ENCODE measurements at regions not wholly inside any gene's neighbourhood (a gene's known extent, or its start where the extent isn't known, plus 50 kb on each side); places are given as distances from the start of the nearest gene placed in this dataset.

DNA sequence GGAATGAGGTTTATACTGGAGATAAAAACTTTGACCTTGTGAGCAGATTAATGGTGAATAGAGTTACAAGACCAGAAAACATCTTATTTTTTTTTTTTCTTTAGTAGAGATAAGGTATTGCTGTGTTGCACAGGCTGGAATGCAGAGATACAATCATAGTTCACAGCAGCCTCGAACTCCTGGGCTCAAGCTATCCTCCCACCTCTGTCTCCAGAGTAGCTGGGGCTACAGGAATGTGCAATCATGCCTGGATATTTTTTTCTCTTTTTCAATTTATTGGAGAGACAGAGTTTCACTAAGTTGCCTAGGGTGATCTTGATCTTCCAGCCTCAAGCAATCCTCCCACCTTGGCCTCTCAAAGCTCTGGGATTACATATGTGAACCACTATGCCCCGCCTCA, 2139.1 kb downstream of the PCDH9 start (continued):
- TF ChIP-seq, protein P1, sequence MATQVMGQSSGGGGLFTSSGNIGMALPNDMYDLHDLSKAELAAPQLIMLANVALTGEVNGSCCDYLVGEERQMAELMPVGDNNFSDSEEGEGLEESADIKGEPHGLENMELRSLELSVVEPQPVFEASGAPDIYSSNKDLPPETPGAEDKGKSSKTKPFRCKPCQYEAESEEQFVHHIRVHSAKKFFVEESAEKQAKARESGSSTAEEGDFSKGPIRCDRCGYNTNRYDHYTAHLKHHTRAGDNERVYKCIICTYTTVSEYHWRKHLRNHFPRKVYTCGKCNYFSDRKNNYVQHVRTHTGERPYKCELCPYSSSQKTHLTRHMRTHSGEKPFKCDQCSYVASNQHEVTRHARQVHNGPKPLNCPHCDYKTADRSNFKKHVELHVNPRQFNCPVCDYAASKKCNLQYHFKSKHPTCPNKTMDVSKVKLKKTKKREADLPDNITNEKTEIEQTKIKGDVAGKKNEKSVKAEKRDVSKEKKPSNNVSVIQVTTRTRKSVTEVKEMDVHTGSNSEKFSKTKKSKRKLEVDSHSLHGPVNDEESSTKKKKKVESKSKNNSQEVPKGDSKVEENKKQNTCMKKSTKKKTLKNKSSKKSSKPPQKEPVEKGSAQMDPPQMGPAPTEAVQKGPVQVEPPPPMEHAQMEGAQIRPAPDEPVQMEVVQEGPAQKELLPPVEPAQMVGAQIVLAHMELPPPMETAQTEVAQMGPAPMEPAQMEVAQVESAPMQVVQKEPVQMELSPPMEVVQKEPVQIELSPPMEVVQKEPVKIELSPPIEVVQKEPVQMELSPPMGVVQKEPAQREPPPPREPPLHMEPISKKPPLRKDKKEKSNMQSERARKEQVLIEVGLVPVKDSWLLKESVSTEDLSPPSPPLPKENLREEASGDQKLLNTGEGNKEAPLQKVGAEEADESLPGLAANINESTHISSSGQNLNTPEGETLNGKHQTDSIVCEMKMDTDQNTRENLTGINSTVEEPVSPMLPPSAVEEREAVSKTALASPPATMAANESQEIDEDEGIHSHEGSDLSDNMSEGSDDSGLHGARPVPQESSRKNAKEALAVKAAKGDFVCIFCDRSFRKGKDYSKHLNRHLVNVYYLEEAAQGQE (IDR thresholded peaks at IDR 0.05; ENCODE audit: unreplicated experiment): no peak
- TF ChIP-seq ZNF331 (CRISPR knock-in tag; IDR thresholded peaks at IDR 0.05; ENCODE audit: low read depth): no peak
- TF ChIP-seq CREB1 (CRISPR knock-in tag; IDR thresholded peaks at IDR 0.05; ENCODE audit: low read depth): no peak

DNA sequence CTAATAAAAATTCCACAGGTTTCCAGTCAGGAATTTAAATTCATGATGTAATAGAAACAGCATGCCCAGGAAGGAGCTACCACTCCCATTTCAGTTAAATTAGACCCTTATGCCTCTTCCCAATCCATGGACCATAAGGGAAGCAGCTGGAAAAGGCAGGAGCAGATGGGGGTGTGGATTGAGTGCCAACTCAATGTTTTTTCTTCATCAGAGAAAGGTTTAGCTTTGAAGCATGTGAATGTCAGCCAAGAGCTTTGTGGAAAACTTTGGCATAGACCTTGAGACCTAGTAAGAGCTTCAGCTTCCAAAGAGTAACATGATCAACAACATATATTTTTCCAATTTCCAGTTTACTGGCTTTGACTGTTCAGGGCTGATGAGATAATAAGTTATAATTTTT, 2139.9 kb downstream of the PCDH9 start:
- no peaks in the 10 kb centered on the region for H3K36me3 ChIP-seq (ENCODE audit: insufficient read depth)
- Mint-ChIP-seq H3K27ac (no peak overlapping the region), H3K9me3 (no peaks in the 10 kb centered on the region), H3K4me3 (no peak overlapping the region), H3K4me1 (no peaks in the 10 kb centered on the region), H3K36me3 (ENCODE audit: low read depth) (no peaks in the 10 kb centered on the region), H3K27me3 (ENCODE audit: insufficient read depth, low read depth, poor library complexity) (no peaks in the 10 kb centered on the region)
- DNase-seq (ENCODE audit: low spot score) (no peak), ATAC-seq (no peak)
- H3K4me1 ChIP-seq (ENCODE audit: insufficient read depth): no peaks in the 10 kb centered on the region
- H3K4me2 ChIP-seq: no peak overlapping the region
- no peaks in the 10 kb centered on the region for H4K20me1 ChIP-seq (replicated peaks; ENCODE audit: insufficient read depth)
- no peaks in the 10 kb centered on the region for H3K9me2 ChIP-seq (ENCODE audit: insufficient read depth)
- H3K27ac ChIP-seq (ENCODE audit: low read depth): no peak overlapping the region
- no peaks in the 10 kb centered on the region for H3K27me3 ChIP-seq (ENCODE audit: insufficient read depth)
- H3K79me2 ChIP-seq (replicated peaks; ENCODE audit: insufficient read depth): no peaks in the 10 kb centered on the region
- H3K4me3 ChIP-seq: no peak overlapping the region
- H2AFZ ChIP-seq: no peak overlapping the region
- TF ChIP-seq POLR2AphosphoS5 (IDR thresholded peaks at IDR 0.05; ENCODE audit: low read depth) (no peak), ZNF114 (CRISPR knock-in tag; IDR thresholded peaks at IDR 0.05) (no peak), EZH2phosphoT487 (IDR thresholded peaks at IDR 0.05; ENCODE audit: unreplicated experiment) (no peak), EZH2 (IDR thresholded peaks at IDR 0.05; ENCODE audit: low read depth, unreplicated experiment) (no peak), CREB1 (CRISPR knock-in tag; IDR thresholded peaks at IDR 0.05; ENCODE audit: low read depth) (no peak), NANOG (IDR thresholded peaks at IDR 0.05; ENCODE audit: borderline replicate concordance) (no peak), ZNF331 (CRISPR knock-in tag; IDR thresholded peaks at IDR 0.05; ENCODE audit: low read depth) (no peak), JUNB (IDR thresholded peaks at IDR 0.05; ENCODE audit: unreplicated experiment) (no peak)
- TF ChIP-seq, protein P2, sequence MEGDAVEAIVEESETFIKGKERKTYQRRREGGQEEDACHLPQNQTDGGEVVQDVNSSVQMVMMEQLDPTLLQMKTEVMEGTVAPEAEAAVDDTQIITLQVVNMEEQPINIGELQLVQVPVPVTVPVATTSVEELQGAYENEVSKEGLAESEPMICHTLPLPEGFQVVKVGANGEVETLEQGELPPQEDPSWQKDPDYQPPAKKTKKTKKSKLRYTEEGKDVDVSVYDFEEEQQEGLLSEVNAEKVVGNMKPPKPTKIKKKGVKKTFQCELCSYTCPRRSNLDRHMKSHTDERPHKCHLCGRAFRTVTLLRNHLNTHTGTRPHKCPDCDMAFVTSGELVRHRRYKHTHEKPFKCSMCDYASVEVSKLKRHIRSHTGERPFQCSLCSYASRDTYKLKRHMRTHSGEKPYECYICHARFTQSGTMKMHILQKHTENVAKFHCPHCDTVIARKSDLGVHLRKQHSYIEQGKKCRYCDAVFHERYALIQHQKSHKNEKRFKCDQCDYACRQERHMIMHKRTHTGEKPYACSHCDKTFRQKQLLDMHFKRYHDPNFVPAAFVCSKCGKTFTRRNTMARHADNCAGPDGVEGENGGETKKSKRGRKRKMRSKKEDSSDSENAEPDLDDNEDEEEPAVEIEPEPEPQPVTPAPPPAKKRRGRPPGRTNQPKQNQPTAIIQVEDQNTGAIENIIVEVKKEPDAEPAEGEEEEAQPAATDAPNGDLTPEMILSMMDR (conservative IDR thresholded peaks at IDR 0.05; ENCODE audit: low read depth in 2 of 2): no peak
- TF ChIP-seq, protein P3, sequence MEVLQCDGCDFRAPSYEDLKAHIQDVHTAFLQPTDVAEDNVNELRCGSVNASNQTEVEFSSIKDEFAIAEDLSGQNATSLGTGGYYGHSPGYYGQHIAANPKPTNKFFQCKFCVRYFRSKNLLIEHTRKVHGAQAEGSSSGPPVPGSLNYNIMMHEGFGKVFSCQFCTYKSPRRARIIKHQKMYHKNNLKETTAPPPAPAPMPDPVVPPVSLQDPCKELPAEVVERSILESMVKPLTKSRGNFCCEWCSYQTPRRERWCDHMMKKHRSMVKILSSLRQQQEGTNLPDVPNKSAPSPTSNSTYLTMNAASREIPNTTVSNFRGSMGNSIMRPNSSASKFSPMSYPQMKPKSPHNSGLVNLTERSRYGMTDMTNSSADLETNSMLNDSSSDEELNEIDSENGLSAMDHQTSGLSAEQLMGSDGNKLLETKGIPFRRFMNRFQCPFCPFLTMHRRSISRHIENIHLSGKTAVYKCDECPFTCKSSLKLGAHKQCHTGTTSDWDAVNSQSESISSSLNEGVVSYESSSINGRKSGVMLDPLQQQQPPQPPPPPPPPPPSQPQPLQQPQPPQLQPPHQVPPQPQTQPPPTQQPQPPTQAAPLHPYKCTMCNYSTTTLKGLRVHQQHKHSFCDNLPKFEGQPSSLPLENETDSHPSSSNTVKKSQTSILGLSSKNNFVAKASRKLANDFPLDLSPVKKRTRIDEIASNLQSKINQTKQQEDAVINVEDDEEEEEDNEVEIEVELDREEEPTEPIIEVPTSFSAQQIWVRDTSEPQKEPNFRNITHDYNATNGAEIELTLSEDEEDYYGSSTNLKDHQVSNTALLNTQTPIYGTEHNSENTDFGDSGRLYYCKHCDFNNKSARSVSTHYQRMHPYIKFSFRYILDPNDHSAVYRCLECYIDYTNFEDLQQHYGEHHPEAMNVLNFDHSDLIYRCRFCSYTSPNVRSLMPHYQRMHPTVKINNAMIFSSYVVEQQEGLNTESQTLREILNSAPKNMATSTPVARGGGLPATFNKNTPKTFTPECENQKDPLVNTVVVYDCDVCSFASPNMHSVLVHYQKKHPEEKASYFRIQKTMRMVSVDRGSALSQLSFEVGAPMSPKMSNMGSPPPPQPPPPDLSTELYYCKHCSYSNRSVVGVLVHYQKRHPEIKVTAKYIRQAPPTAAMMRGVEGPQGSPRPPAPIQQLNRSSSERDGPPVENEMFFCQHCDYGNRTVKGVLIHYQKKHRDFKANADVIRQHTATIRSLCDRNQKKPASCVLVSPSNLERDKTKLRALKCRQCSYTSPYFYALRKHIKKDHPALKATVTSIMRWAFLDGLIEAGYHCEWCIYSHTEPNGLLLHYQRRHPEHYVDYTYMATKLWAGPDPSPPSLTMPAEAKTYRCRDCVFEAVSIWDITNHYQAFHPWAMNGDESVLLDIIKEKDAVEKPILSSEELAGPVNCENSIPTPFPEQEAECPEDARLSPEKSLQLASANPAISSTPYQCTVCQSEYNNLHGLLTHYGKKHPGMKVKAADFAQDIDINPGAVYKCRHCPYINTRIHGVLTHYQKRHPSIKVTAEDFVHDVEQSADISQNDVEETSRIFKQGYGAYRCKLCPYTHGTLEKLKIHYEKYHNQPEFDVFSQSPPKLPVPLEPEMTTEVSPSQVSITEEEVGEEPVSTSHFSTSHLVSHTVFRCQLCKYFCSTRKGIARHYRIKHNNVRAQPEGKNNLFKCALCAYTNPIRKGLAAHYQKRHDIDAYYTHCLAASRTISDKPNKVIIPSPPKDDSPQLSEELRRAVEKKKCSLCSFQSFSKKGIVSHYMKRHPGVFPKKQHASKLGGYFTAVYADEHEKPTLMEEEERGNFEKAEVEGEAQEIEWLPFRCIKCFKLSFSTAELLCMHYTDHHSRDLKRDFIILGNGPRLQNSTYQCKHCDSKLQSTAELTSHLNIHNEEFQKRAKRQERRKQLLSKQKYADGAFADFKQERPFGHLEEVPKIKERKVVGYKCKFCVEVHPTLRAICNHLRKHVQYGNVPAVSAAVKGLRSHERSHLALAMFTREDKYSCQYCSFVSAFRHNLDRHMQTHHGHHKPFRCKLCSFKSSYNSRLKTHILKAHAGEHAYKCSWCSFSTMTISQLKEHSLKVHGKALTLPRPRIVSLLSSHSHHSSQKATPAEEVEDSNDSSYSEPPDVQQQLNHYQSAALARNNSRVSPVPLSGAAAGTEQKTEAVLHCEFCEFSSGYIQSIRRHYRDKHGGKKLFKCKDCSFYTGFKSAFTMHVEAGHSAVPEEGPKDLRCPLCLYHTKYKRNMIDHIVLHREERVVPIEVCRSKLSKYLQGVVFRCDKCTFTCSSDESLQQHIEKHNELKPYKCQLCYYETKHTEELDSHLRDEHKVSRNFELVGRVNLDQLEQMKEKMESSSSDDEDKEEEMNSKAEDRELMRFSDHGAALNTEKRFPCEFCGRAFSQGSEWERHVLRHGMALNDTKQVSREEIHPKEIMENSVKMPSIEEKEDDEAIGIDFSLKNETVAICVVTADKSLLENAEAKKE (CRISPR knock-in tag; IDR thresholded peaks at IDR 0.05): no peak
- TF ChIP-seq, protein P4, sequence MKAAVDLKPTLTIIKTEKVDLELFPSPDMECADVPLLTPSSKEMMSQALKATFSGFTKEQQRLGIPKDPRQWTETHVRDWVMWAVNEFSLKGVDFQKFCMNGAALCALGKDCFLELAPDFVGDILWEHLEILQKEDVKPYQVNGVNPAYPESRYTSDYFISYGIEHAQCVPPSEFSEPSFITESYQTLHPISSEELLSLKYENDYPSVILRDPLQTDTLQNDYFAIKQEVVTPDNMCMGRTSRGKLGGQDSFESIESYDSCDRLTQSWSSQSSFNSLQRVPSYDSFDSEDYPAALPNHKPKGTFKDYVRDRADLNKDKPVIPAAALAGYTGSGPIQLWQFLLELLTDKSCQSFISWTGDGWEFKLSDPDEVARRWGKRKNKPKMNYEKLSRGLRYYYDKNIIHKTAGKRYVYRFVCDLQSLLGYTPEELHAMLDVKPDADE (IDR thresholded peaks at IDR 0.05): no peak
- H3F3A ChIP-seq (replicated peaks; ENCODE audit: low read depth): no peaks in the 10 kb centered on the region

Data from GM23338 (cell line).